Activated T-cell treated with anti-CD3 and anti-CD28 coated beads for 24 hours (primary cell): ENCODE measurements at regions not wholly inside any gene's neighbourhood (a gene's known extent, or its start where the extent isn't known, plus 50 kb on each side); places are given as distances from the start of the nearest gene placed in this dataset.
"Not testable (repeated sequence)": the region's sequence is repeated elsewhere in the genome, so short reads cannot be mapped to it uniquely, and the experiment has no call there.

Source experiments
- DNase-seq: peaks from one replicate; pipeline ENCODE4 v3.0.0-alpha.2; 2020; ENCODE audit warnings: low read depth

GRCh38 chr5:167049771-167050567 lies 1241.5 kb upstream of the WWC1 start:
- no peak for DNase-seq

GRCh38 chr5:167050568-167051401 lies 1240.7 kb upstream of the WWC1 start:
- DNase-seq = no peak

- DNase-seq = no peak
These were observed 1240.1 kb upstream of the WWC1 start for GRCh38 chr5:167051402-167051768.

GRCh38 chr5:167052791-167053190 lies 1238.7 kb upstream of the WWC1 start:
- DNase-seq = no peak

GRCh38 chr5:167057665-167058064 lies 1233.8 kb upstream of the WWC1 start:
- no peak for DNase-seq

GRCh38 chr5:167061695-167062094 lies 1229.8 kb upstream of the WWC1 start:
- DNase-seq = no peak

- no peak for DNase-seq
These were observed 1228.3 kb upstream of the WWC1 start for GRCh38 chr5:167063116-167063515.

GRCh38 chr5:167063788-167064187 lies 1227.7 kb upstream of the WWC1 start:
- no peak for DNase-seq

- no peak for DNase-seq
These were observed 1227.2 kb upstream of the WWC1 start for GRCh38 chr5:167064198-167064776.

GRCh38 chr5:167065794-167066193 lies 1225.7 kb upstream of the WWC1 start:
- DNase-seq = no peak

- no peak for DNase-seq
These were observed 1219.3 kb upstream of the WWC1 start for GRCh38 chr5:167071981-167072610.

- DNase-seq = no peak
These were observed 1209.9 kb upstream of the WWC1 start for GRCh38 chr5:167081561-167081960.

GRCh38 chr5:167096816-167097215 lies 1194.6 kb upstream of the WWC1 start:
- DNase-seq = no peak

- no peak for DNase-seq
These were observed 1187.1 kb upstream of the WWC1 start for GRCh38 chr5:167104351-167104750.

- DNase-seq = no peak
These were observed 1185.5 kb upstream of the WWC1 start for GRCh38 chr5:167105941-167106340.

GRCh38 chr5:167107684-167108083 lies 1183.8 kb upstream of the WWC1 start:
- DNase-seq = no peak

- DNase-seq = not testable (repeated sequence)
These were observed 1183.2 kb upstream of the WWC1 start for GRCh38 chr5:167108266-167108665.

GRCh38 chr5:167112556-167112955 lies 1178.9 kb upstream of the WWC1 start:
- no peak for DNase-seq

- DNase-seq = no peak
These were observed 1169.2 kb upstream of the WWC1 start for GRCh38 chr5:167122267-167122666.

GRCh38 chr5:167123126-167123525 lies 1168.3 kb upstream of the WWC1 start:
- no peak for DNase-seq

GRCh38 chr5:167128581-167128980 lies 1162.9 kb upstream of the WWC1 start:
- DNase-seq = no peak

GRCh38 chr5:167140548-167141291 lies 1150.7 kb upstream of the WWC1 start:
- no peak for DNase-seq
